ENCODE measurements at regions not wholly inside any gene's neighbourhood (a gene's known extent, or its start where the extent isn't known, plus 50 kb on each side); places are given as distances from the start of the nearest gene placed in this dataset.
"Not testable (repeated sequence)": the region's sequence is repeated elsewhere in the genome, so short reads cannot be mapped to it uniquely, and the experiment has no call there.

GRCh38 chr4:187478292-187479140 lies 517.1 kb upstream of the ZFP42 start:
- intact Hi-C loops (cut with micrococcal nuclease) = no loop called here

GRCh38 chr4:187479511-187479910 lies 516.1 kb upstream of the ZFP42 start:
- intact Hi-C loops (cut with micrococcal nuclease) = no loop called here

GRCh38 chr4:187480146-187481145 lies 515.1 kb upstream of the ZFP42 start:
- intact Hi-C loops (cut with micrococcal nuclease) = no loop called here

GRCh38 chr4:187484186-187484585 lies 511.4 kb upstream of the ZFP42 start:
- intact Hi-C loops (cut with micrococcal nuclease) = no loop called here

- intact Hi-C loops (cut with micrococcal nuclease) = no loop called here
Measured at GRCh38 chr4:187485676-187486075, 509.9 kb upstream of the ZFP42 start.

- intact Hi-C loops (cut with micrococcal nuclease) = no loop called here
Measured at GRCh38 chr4:187491286-187491685, 504.3 kb upstream of the ZFP42 start.

- intact Hi-C loops (cut with micrococcal nuclease) = no loop called here
Measured at GRCh38 chr4:187491959-187492358, 503.6 kb upstream of the ZFP42 start.

- intact Hi-C loops (cut with micrococcal nuclease) = no loop called here
Measured at GRCh38 chr4:187493661-187494060, 501.9 kb upstream of the ZFP42 start.

- intact Hi-C loops (cut with micrococcal nuclease) = no loop called here
Measured at GRCh38 chr4:187499956-187500355, 495.6 kb upstream of the ZFP42 start.

GRCh38 chr4:187500796-187501195 lies 494.8 kb upstream of the ZFP42 start:
- intact Hi-C loops (cut with micrococcal nuclease) = no loop called here

- intact Hi-C loops (cut with micrococcal nuclease) = no loop called here
Measured at GRCh38 chr4:187501731-187502130, 493.8 kb upstream of the ZFP42 start.

GRCh38 chr4:187504974-187505797 lies 490.4 kb upstream of the ZFP42 start:
- intact Hi-C loops (cut with micrococcal nuclease) = no loop called here

- intact Hi-C loops (cut with micrococcal nuclease) = not testable (repeated sequence)
Measured at GRCh38 chr4:187505798-187506141, 489.8 kb upstream of the ZFP42 start.

GRCh38 chr4:187516224-187516623 lies 479.3 kb upstream of the ZFP42 start:
- intact Hi-C loops (cut with micrococcal nuclease) = no loop called here

GRCh38 chr4:187541666-187542065 lies 453.9 kb upstream of the ZFP42 start:
- intact Hi-C loops (cut with micrococcal nuclease) = no loop called here

- intact Hi-C loops (cut with micrococcal nuclease) = no loop called here
Measured at GRCh38 chr4:187544461-187545053, 451.0 kb upstream of the ZFP42 start.

- intact Hi-C loops (cut with micrococcal nuclease) = no loop called here
Measured at GRCh38 chr4:187547316-187547715, 448.3 kb upstream of the ZFP42 start.

GRCh38 chr4:187550256-187550950 lies 445.2 kb upstream of the ZFP42 start:
- intact Hi-C loops (cut with micrococcal nuclease) = no loop called here

GRCh38 chr4:187552781-187553180 lies 442.8 kb upstream of the ZFP42 start:
- intact Hi-C loops (cut with micrococcal nuclease) = no loop called here

- intact Hi-C loops (cut with micrococcal nuclease) = no loop called here
Measured at GRCh38 chr4:187555174-187555573, 440.4 kb upstream of the ZFP42 start.

Data from T-helper 1 cell treated with Interleukin-12 subunit alpha and Interleukin-12 subunit beta and Interleukin-4 antibody, amounts not matched to agents 30 ng/mL and 1 ng/mL, for 36 hours (primary cell).